Endothelial cell (in vitro differentiated cells): ENCODE measurements at regions not wholly inside any gene's neighbourhood (a gene's known extent, or its start where the extent isn't known, plus 50 kb on each side); places are given as distances from the start of the nearest gene placed in this dataset.

ENCODE experiments used
- DNase-seq: peaks from one replicate; pipeline ENCODE4 v3.0.0; 2021; ENCODE audit warnings: low spot score
- H3K27ac Mint-ChIP-seq: one replicate; pipeline ENCODE4 v1.8.0; 2021; ENCODE audit warnings: mixed read lengths, inconsistent platforms; ENCODE audit not compliant: unreplicated experiment
- H3K27me3 Mint-ChIP-seq: one replicate; pipeline ENCODE4 v1.8.0; 2021; ENCODE audit warnings: mild to moderate bottlenecking, moderate library complexity, mixed read lengths, inconsistent platforms; ENCODE audit not compliant: unreplicated experiment
- H3K36me3 Mint-ChIP-seq: one replicate; pipeline ENCODE4 v1.8.0; 2021; ENCODE audit warnings: mild to moderate bottlenecking, low read depth, mixed read lengths, inconsistent platforms; ENCODE audit not compliant: unreplicated experiment
- H3K4me1 Mint-ChIP-seq: one replicate; pipeline ENCODE4 v1.8.0; 2021; ENCODE audit warnings: mild to moderate bottlenecking, mixed read lengths, inconsistent platforms; ENCODE audit not compliant: unreplicated experiment
- H3K4me3 Mint-ChIP-seq: one replicate; pipeline ENCODE4 v1.8.0; 2021; ENCODE audit warnings: mild to moderate bottlenecking, mixed read lengths, inconsistent platforms; ENCODE audit not compliant: unreplicated experiment
- H3K9me3 Mint-ChIP-seq: one replicate; pipeline ENCODE4 v1.8.0; 2021; ENCODE audit warnings: mixed read lengths, inconsistent platforms; ENCODE audit not compliant: unreplicated experiment
- TF ChIP-seq, protein P1 (sequence below): fragments of 200-600 bp; sonication (generic); IDR thresholded peaks from one replicate; pipeline ENCODE4 v1.5.0; 2021; ENCODE audit warnings: antibody characterized with exemption; ENCODE audit not compliant: unreplicated experiment

DNA sequence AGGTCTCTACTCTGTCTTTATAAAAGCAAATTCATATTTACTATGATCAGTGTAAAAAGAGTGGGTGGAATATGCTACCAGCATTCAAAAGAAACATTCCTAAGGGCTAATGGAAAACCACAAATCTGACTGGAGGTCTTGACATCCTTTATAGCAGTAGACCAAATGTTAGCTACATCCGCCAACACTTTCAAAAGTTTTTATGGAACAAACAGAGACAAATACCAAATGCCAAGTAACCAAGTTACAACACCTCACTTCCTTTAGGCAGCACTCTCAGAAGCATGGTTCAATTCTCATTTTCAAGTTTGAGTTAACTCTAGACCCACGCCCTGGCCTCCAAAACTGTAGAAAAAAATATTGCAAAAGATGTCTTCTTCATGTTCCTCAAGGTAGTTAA is 78.3 kb upstream of the SETBP1 start:
- no peaks in the 10 kb centered on the region for H3K9me3 Mint-ChIP-seq
- peaks cover 4% of the 10 kb centered on the region for H3K4me1 Mint-ChIP-seq
- H3K36me3 Mint-ChIP-seq, result no peaks in the 10 kb centered on the region
- TF ChIP-seq, protein P1, sequence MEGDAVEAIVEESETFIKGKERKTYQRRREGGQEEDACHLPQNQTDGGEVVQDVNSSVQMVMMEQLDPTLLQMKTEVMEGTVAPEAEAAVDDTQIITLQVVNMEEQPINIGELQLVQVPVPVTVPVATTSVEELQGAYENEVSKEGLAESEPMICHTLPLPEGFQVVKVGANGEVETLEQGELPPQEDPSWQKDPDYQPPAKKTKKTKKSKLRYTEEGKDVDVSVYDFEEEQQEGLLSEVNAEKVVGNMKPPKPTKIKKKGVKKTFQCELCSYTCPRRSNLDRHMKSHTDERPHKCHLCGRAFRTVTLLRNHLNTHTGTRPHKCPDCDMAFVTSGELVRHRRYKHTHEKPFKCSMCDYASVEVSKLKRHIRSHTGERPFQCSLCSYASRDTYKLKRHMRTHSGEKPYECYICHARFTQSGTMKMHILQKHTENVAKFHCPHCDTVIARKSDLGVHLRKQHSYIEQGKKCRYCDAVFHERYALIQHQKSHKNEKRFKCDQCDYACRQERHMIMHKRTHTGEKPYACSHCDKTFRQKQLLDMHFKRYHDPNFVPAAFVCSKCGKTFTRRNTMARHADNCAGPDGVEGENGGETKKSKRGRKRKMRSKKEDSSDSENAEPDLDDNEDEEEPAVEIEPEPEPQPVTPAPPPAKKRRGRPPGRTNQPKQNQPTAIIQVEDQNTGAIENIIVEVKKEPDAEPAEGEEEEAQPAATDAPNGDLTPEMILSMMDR, result no peak
- DNase-seq, result no peak
- H3K27ac Mint-ChIP-seq, result no peak overlapping the region
- H3K27me3 Mint-ChIP-seq, result peaks cover 2% of the 10 kb centered on the region
- H3K4me3 Mint-ChIP-seq, result no peak overlapping the region

DNA sequence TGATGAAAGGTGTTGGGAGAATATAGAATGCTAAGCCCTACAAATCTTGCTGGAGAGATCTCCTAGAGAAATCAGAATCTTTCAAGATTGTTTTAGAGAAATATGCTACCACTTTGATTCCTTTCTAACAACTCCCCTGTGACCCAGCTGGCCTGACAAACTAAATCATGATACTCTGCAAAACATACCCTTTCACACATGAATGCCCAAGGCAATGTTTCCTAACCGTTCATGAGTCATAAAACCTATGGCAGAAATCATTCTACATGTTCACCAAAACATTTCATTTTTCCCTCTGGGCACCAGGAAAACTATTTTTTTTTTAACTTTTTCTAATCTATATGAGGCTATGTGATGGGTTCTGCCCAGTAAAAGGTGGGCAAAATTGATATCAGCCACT is 77.8 kb upstream of the SETBP1 start:
- peaks cover 4% of the 10 kb centered on the region for H3K4me1 Mint-ChIP-seq
- no peaks in the 10 kb centered on the region for H3K9me3 Mint-ChIP-seq
- TF ChIP-seq, protein P1, result no peak
- H3K36me3 Mint-ChIP-seq, result no peaks in the 10 kb centered on the region
- no peak for DNase-seq
- peaks cover 2% of the 10 kb centered on the region for H3K27me3 Mint-ChIP-seq
- no peak overlapping the region for H3K27ac Mint-ChIP-seq
- no peak overlapping the region for H3K4me3 Mint-ChIP-seq

DNA sequence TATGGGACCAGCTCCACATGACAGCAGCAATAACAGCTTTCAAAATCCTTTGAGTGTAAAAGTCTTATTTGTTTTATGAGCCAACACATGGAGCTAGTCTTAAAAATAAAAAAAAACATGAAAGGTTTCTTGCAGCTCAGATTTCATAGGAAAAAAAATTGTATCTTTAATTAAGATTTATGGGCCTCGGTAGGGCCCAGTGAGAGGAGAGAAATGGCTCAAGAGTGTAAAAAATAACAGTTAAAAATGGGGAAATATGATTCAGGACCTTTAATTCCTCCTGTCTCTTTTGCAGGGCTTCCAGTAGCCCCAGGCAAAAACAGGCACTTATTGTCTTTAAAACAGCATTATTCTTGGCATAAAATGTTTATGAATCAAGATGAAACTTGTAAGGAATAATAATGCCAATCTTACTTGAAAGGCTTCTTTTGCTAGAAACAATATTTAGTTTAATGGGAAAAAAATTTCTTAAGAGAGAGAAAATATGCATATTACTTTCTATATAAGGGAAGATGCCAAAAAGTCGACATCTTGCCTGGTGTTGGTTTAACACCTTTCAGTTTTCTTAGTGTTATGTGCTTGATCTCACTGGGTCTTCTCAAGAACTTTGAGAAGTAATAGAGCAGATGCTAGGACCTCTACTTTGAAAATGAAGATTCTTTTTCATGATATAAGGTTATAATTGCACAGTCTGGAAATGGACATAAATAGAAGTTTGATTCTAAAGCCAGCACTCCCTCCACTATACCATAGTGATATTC is 71.3 kb upstream of the SETBP1 start:
- H3K27me3 Mint-ChIP-seq, result peaks cover 2% of the 10 kb centered on the region
- no peak overlapping the region for H3K27ac Mint-ChIP-seq
- H3K4me3 Mint-ChIP-seq, result no peak overlapping the region
- no peak for DNase-seq
- H3K4me1 Mint-ChIP-seq, result no peaks in the 10 kb centered on the region
- no peaks in the 10 kb centered on the region for H3K36me3 Mint-ChIP-seq
- H3K9me3 Mint-ChIP-seq, result no peaks in the 10 kb centered on the region
- TF ChIP-seq, protein P1, result no peak

DNA sequence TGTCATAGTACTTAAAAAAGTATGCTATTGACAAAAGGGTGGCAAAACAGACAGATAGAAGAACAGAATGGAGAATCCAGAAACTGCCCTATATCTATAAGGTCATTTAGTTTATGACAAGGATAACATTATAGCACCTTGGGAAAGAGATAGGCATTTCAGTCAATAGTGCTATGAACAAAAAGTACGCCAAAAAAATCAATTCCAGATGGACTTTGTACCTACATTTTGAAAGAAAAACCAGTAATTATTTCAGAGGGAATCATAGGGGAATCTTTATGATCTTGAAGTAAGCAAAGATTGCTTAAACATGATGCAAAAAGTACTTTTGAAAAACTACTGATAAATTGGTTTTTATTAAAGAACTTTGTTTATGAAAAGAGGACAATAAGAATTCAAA is 59.9 kb upstream of the SETBP1 start:
- DNase-seq, result no peak
- H3K36me3 Mint-ChIP-seq, result no peaks in the 10 kb centered on the region
- H3K4me1 Mint-ChIP-seq, result peaks cover 10% of the 10 kb centered on the region
- H3K27ac Mint-ChIP-seq, result no peak overlapping the region
- no peak overlapping the region for H3K4me3 Mint-ChIP-seq
- no peaks in the 10 kb centered on the region for H3K9me3 Mint-ChIP-seq
- TF ChIP-seq, protein P1, result no peak
- H3K27me3 Mint-ChIP-seq, result peaks cover 2% of the 10 kb centered on the region

DNA sequence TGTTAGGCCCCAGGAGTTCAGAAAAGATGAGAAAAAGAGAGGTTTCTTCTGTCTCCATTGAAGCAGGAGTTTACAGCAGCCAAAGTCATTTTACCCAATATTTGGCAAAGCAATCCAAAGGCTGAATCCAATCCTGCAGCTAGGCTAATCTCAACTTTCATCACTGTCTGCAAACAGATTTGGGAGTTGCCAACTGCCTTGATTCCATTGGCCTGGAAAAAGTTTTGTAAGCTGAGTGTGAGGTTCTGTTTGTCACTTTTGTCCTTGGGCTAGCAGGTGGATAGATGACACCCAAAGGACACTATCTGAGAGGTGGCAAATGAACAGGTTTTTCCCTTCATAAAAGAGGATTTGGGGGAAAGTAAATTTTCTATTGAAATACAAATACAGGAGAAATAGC is 56.6 kb upstream of the SETBP1 start:
- peaks cover 21% of the 10 kb centered on the region for H3K4me1 Mint-ChIP-seq
- H3K36me3 Mint-ChIP-seq, result no peaks in the 10 kb centered on the region

More for the DNA sequence above, 56.6 kb upstream of the SETBP1 start:
- Mint-ChIP-seq H3K4me3 (no peak overlapping the region), H3K9me3 (no peaks in the 10 kb centered on the region), H3K27me3 (peaks cover 2% of the 10 kb centered on the region), H3K27ac (no peak overlapping the region)
- TF ChIP-seq, protein P1, result no peak
- no peak for DNase-seq
